ENCODE measurements at regions not wholly inside any gene's neighbourhood (a gene's known extent, or its start where the extent isn't known, plus 50 kb on each side); places are given as distances from the start of the nearest gene placed in this dataset.

DNA sequence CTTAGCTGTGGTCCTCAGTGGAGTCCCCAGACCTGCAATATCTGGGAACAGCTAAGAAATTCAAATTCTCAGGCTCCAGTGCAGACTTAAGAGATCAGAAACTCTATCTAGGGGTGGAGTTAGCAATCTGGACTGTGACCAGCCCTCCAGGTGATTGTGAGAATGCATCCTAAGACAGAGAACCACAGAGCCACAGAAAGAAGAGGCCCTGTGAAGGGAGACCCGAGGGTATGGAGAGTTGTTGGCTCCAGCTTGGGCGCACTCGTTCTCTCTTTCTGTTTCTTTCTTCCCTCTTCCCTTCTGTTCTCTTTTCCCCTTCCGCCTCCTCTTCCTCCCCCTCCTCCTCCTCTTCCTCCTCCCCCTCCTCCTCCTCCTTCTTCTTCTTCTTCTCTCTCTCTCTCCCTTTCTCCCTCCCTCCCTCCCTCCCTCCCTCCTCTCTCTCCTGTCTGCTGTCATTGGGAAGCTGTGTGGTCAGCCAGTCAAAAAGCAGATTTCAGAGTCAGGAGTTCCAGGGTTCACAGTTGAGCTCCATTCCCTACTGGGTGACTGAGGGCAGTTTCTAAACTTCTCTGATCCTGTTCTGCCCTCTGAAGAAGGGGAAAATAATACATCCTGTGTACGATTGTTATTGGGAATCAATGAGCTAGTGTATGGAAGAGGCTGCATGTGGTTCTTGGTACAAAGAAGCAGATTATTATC is 62.1 kb upstream of the STEAP1B start:
- H2BK120ac ChIP-seq (replicated peaks; ENCODE audit: low read depth, low read length), result peak overlapping the region; percentile 16
- H3K27me3 ChIP-seq (replicated peaks in 1 of 4; ENCODE audit: control insufficient read depth in 3 of 4, extremely low read depth in 1 of 4, insufficient read depth in 3 of 4, low read length in 3 of 4), result no peaks in the 10 kb centered on the region
- no peaks in the 10 kb centered on the region for H3K23me2 ChIP-seq (ENCODE audit: low read depth, low read length)
- peak overlapping the region; percentile 97 for H2BK5ac ChIP-seq (ENCODE audit: low read depth, low read length)
- DNase-seq (ENCODE audit: low read depth in 1 of 2, low spot score in 2 of 2), result peak in 1 of 2 experiments; percentile 58
- no peak overlapping the region for H3K14ac ChIP-seq (ENCODE audit: insufficient read length)
- H3K18ac ChIP-seq (ENCODE audit: extremely low read depth, low read length), result peak overlapping the region; percentile 64
- H3K9ac ChIP-seq (replicated peaks in 1 of 4; ENCODE audit: extremely low read depth in 1 of 4, low read depth in 3 of 4, low read length in 3 of 4), result no peak overlapping the region
- POLR2A ChIA-PET (ENCODE audit: partially characterized antibody), result interaction anchor here (0.6 to 5.1 kb wide), 19 partner anchors 13 to 686 kb away, joined by 3 to 52 read pairs (median 3); partner anchors contain the start of genes IL6, KLHL7 and TOMM7
- H3K79me1 ChIP-seq (ENCODE audit: low read depth, low read length), result no peaks in the 10 kb centered on the region; the same call in 1 of the 2 replicates
- 0 out of 2 replicates have a peak overlapping the region, but pooled peaks have one; percentile 2 for H3K27ac ChIP-seq (ENCODE audit: low read depth, low read length)
- WGBS, 2 experiments (ENCODE audit: extremely low coverage in 1 of 2, insufficient coverage in 1 of 2, insufficient read length in 1 of 2, insufficient replicate concordance in 2 of 2, low coverage in 1 of 2, low lambda C conversion rate in 2 of 2, missing lambda C conversion rate in 1 of 2), result 75% methylated on average over 2 of the region's 5 CpGs; no CpG with 5 or more reads in 1 of the 2 experiments
- H4K8ac ChIP-seq (ENCODE audit: extremely low read depth, insufficient read depth, low read length), result no peak overlapping the region
- peak overlapping the region; percentile 5 for H3K4ac ChIP-seq (replicated peaks; ENCODE audit: insufficient read length, low read depth, low read length)
- FAIRE-seq, result no peak
- H3K4me1 ChIP-seq (replicated peaks in 1 of 4; ENCODE audit: control insufficient read depth in 3 of 4, insufficient read depth in 4 of 4, low read length in 3 of 4), result peaks cover 9 to 35% (median 27%) of the 10 kb centered on the region in 4 experiments
- H2BK15ac ChIP-seq (ENCODE audit: low read length), result no peak overlapping the region
- peak overlapping the region in 2 of 4 experiments; percentile 12 to 43; a peak in 2 of 8 replicates for H3K4me3 ChIP-seq (ENCODE audit: extremely low read depth in 1 of 4, insufficient read depth in 2 of 4, low read depth in 3 of 4, low read length in 4 of 4)
- peak overlapping the region; percentile 68; the same call in 1 of the 2 replicates for H2BK20ac ChIP-seq (ENCODE audit: low read length)
- no peak overlapping the region for H3K23ac ChIP-seq (ENCODE audit: insufficient read length)
- TF ChIP-seq EGR1 (IDR thresholded peaks at IDR 0.05; ENCODE audit: borderline replicate concordance, low read depth, low read length), result no peak
- TF ChIP-seq CREB1 (IDR thresholded peaks at IDR 0.05), result peak; percentile 12; the same call in 1 of the 2 replicates
- no peak for TF ChIP-seq SAP30 (IDR thresholded peaks at IDR 0.05; ENCODE audit: insufficient read depth, insufficient replicate concordance, low read length)
- no peak overlapping the region for H3K56ac ChIP-seq (replicated peaks; ENCODE audit: insufficient read length, low read depth, low read length)
- H3K36me3 ChIP-seq (ENCODE audit: control insufficient read depth in 2 of 4, insufficient read depth in 4 of 4, low read length in 3 of 4), result no peaks in the 10 kb centered on the region
- peak overlapping the region; percentile 35 for H4K5ac ChIP-seq (ENCODE audit: insufficient read length, low read depth, low read length)
- H2AFZ ChIP-seq (ENCODE audit: low read length), result no peak overlapping the region
- peak overlapping the region; percentile 53 for H4K91ac ChIP-seq (replicated peaks; ENCODE audit: insufficient read length, low read length)
- no peak overlapping the region for H2AK5ac ChIP-seq (ENCODE audit: low read depth, low read length)
- CTCF ChIA-PET (ENCODE audit: partially characterized antibody), result interaction anchor here (0.7 to 9.0 kb wide), 17 partner anchors 9 to 493 kb away, joined by 3 to 385 read pairs (median 11); partner anchors contain the start of gene IL6
- no peaks in the 10 kb centered on the region for H3K9me3 ChIP-seq (ENCODE audit: insufficient read depth in 2 of 2, low read depth in 1 of 2, low read length in 1 of 2)
- no peaks in the 10 kb centered on the region for H3K79me2 ChIP-seq (ENCODE audit: control insufficient read depth in 1 of 2, insufficient read depth in 2 of 2, low read length in 2 of 2)
- H3K4me2 ChIP-seq (ENCODE audit: insufficient read depth in 1 of 2, low read depth in 2 of 2, low read length in 2 of 2), result peak overlapping the region; percentile 58 to 71
- H4K20me1 ChIP-seq (replicated peaks in 1 of 2; ENCODE audit: control insufficient read depth in 1 of 2, insufficient read depth in 2 of 2, low read length in 2 of 2), result no peaks in the 10 kb centered on the region
- H2BK12ac ChIP-seq (ENCODE audit: low read depth, low read length), result 0 out of 2 replicates have a peak overlapping the region, but pooled peaks have one; percentile 32
